IPS-18c (cell line): ENCODE measurements at regions not wholly inside any gene's neighbourhood (a gene's known extent, or its start where the extent isn't known, plus 50 kb on each side); places are given as distances from the start of the nearest gene placed in this dataset.

Experiments
- H3K4me3 ChIP-seq: 2 replicates; pipeline ENCODE4 v1.7.0; 2013; ENCODE audit warnings: low read depth, mild to moderate bottlenecking, low read length, moderate library complexity; ENCODE audit not compliant: insufficient read depth
- H3K9me3 ChIP-seq: one replicate; pipeline ENCODE4 v1.6.1; 2013; ENCODE audit warnings: mild to moderate bottlenecking, low read length, moderate library complexity; ENCODE audit not compliant: control insufficient read depth, insufficient read depth

DNA sequence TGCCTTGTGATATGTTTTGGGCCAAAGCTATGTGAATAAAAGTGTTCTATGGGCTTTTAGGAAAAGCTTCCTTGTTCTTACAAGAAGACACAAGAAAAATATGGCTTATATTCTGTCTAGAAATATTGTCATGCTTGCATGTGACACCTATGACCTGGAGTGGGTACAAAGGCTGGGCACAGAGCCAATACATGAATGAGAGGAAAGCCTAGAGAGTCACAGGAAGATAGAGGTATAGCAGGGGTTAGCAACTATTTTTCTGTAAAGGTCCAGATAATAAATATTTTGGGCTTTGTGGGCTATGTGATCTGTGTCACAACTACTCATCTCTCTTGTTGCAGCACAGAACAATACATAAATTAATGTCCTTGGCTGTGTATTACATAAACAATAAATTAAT, 196.6 kb upstream of the CD180 start:
- Histone ChIP-seq H3K9me3 (no peaks in the 10 kb centered on the region), H3K4me3 (no peak overlapping the region)

DNA sequence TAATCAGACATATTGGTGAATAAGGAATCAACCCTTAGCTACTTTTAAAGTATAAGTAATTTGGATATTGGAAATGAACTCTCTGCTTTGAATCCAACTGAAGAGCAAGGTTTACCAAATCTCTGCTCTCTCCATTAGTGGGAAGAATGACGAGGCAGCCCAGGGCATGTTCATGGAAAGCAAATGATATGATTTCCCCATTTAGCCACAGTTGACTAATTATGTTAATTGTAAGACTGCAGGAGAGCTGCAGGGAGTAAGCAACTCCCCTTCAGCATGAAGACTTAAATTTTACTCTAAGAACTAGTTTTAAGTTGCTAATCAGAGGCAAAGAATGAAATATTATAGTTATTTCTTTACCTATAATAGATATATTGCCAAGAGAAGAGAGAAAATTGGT, 194.3 kb upstream of the CD180 start:
- Histone ChIP-seq H3K9me3 (no peaks in the 10 kb centered on the region), H3K4me3 (no peak overlapping the region)

DNA sequence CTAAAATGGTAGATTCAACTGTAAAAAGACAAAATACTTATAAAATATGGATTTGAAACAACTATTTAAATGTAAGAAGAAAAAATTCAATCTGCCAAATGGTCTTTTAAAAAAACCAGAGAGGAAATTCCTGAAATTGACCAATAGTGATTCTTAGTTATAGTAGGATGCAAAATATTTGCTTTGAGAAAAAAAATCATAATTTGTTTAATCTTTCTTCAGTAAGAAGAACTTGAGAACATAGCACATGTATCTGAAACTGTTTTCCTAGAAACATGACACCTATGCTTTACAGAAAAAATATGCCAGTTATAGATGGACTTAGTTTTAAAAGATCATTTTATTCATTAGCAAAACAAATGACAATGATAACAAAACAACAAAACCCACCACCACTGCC, 186.9 kb upstream of the CD180 start:
- Histone ChIP-seq H3K9me3 (no peaks in the 10 kb centered on the region), H3K4me3 (no peak overlapping the region)

DNA sequence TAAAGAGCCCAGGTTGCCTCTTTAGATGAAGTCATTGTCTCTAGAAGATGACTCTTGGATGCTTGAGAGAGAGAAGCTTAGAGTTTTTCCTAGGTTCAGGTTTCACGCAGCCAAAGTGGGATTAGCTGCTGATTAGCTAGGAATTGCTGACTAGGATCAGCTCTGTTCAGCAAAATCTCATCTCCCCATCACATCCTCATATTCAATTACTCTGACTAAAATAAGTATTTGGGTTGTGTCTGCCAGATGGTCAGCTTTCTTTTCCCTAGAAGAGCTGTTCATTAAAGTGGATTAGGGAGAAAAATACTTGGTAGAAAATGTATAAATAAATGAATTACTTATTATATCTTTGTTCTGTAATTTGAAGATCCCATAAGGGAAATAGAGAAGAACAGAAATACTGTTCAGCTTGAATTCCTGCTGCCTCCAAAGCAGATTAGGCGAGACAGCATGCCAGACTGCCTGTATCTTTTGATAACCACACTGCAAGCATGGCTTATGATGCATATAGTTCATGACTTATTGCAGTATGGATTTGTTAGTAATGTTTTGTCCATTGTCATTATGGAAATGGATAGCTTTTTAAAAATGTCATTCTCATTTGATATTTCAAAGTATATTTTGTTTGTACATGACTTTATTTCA, 184.8 kb upstream of the CD180 start:
- H3K4me3 ChIP-seq: no peak overlapping the region
- H3K9me3 ChIP-seq: no peaks in the 10 kb centered on the region

DNA sequence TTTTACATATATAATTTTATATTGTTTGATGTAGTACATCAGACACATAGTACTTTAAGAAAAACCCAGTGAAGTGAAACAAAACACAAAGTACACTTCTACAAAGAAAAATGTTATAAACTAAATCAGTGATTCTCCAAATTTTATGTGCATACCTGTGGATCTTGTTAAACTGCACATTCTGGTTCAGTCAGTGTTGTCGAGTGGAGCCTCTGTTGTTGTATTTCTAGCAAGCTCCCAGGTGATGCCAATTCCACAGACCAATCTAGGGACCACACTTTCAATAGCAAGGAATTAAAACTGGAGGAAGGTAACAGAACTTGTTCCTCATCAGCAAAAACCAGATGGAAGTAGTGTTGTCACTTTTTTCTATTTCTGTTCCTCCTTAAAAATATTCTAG, 183.8 kb upstream of the CD180 start:
- H3K4me3 ChIP-seq: no peak overlapping the region
- H3K9me3 ChIP-seq: no peaks in the 10 kb centered on the region

DNA sequence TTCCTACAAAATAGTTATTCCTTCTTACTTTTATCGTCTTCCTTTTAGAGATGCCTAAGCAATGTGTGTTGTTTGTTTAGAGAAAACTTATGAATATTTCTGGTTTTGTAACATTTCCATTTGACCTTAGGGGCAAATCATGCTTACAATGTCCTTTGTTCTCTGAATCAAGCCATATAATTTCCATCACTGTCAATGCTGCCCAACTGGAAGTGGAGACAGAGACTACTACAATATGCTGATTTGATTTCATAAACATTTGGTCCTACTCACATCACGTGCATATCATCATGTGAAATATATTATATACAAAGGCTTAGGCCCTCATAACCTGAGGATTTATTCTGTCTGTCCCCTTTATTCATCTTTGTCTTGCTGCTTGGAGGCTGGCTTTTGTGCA, 183.2 kb upstream of the CD180 start:
- Histone ChIP-seq H3K4me3 (no peak overlapping the region), H3K9me3 (no peaks in the 10 kb centered on the region)

DNA sequence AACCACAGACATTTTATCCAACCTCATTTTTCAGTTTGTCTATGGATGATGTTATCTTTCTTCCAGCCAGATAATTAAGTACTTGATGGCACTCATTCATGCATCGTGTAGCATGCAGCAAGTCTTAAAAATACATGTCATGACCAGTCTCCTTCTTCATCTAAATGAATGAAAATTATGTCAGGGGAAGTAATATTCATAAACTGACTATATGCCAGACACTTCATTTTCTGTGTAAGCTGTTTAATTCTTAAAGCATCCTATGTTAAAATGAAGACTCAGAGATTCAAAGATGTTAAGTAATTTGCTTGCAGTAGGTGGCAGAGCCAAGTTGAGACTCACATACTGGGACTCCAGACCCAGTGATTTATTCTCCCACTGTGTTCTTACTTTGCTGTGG, 181.7 kb upstream of the CD180 start:
- no peaks in the 10 kb centered on the region for H3K9me3 ChIP-seq
- no peak overlapping the region for H3K4me3 ChIP-seq

DNA sequence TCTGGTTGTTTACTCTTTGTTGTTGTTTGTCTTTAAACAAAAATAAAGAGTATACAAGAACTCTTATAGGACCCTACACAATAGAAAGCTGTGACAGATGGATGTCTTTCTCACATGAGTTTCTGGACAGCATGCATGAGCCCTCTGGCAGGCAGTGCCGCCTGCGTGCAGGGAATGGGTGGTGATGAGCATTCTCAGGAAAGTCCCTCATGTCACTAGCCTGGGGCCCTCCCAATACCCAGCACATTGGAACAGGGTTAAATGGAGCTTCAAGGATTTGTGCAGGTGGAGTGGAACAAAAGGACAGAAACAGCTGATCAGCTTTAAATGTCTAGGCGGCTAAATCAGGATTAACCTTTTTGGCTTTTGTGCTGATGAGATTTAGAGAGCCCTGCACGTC, 181.0 kb upstream of the CD180 start:
- Histone ChIP-seq H3K4me3 (no peak overlapping the region), H3K9me3 (no peaks in the 10 kb centered on the region)

DNA sequence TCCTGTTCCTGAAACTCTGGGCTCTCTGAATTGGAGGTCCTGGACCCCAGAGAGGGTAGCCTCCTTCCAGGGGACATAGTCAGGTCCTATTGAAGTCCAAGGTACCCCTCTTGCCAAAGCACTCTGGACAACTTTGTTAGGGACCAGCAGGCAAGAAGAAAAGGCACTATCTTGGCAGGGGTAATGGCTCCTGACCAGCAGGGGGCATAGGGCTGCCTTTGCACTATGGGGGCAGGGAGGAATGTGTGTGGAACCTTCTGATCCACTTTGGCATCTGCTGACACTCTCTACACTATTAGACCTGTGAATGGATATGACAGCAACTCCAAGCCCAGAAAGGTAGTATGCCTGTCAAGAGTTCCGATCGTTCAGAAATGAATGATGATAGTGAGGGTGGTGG, 179.0 kb upstream of the CD180 start:
- H3K9me3 ChIP-seq: no peaks in the 10 kb centered on the region

DNA sequence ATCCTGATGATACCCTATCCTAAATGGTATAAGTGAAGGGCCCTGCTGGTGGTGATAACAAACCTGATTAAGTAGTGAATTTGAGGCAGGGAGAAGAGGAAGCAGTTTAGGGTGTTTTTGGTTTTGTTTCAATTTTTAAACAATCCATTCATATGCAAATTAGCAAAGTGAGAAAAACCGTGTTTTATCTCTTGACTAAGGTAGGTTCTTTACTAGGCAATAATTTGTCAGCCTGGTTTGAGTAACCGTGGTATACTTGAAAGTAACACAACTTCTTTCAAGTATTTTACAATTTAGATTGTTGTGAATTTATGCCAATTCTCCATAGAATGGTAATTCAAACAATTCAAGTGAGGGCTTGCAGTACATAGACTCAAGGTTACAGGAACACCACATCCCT, 177.8 kb upstream of the CD180 start:
- no peaks in the 10 kb centered on the region for H3K9me3 ChIP-seq
- H3K4me3 ChIP-seq: no peak overlapping the region

More for the DNA sequence above, 179.0 kb upstream of the CD180 start:
- no peak overlapping the region for H3K4me3 ChIP-seq

DNA sequence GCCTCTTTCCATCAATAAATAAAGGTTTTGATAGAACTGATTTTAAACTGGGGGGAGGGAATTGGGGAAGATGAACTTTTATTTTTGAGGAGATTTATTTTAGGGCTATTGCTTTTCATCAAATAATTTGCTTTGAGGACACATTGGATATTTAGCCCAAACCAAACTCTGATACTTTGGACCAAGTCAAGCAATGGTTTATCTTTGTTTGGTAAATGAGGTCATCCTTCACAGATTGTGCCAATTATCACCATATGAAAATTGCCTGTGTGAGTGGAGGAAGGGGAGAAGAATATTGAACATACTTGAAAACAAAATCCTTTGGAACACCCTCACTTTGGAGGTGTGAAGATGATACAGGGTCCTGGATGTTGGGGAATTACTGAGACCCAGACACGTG, 176.9 kb upstream of the CD180 start:
- H3K4me3 ChIP-seq: no peak overlapping the region
- no peaks in the 10 kb centered on the region for H3K9me3 ChIP-seq

DNA sequence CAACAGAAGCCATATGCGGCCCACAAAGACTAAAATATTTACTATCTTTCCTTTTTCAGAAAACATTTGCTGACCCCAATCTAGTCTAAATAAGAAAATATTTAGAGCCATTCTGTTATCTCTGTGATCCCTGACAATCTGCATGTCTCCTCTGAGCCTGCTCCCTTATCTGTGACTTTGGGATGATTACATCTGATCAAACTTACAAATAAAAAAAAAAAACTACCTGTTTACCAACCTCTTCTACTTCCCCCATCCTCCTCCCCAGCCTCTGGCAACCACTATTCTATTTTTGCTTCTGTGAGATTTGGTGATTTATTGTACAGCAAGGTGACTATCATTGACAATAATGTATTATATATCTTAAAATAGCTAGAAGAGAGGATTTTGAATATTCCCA, 176.3 kb upstream of the CD180 start:
- Histone ChIP-seq H3K9me3 (no peaks in the 10 kb centered on the region), H3K4me3 (no peak overlapping the region)

DNA sequence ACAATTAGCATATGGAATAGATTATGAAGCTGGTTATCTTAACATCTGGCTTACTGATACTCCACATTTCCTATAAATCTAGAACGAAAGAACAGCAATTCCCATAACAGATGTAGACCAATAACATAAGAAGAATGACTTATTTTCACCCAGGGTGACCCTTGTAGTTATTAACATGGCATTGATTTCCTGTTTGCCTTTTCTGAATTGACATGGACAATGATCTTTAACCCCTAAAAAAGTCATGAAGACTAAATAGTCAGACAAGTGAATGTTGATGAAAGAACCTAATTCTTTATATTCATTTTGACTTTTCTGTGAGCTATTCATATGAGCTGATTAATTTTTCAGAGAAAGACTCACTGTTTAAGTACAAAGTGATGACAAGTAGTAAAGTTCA, 175.3 kb upstream of the CD180 start:
- no peaks in the 10 kb centered on the region for H3K9me3 ChIP-seq
- no peak overlapping the region for H3K4me3 ChIP-seq

DNA sequence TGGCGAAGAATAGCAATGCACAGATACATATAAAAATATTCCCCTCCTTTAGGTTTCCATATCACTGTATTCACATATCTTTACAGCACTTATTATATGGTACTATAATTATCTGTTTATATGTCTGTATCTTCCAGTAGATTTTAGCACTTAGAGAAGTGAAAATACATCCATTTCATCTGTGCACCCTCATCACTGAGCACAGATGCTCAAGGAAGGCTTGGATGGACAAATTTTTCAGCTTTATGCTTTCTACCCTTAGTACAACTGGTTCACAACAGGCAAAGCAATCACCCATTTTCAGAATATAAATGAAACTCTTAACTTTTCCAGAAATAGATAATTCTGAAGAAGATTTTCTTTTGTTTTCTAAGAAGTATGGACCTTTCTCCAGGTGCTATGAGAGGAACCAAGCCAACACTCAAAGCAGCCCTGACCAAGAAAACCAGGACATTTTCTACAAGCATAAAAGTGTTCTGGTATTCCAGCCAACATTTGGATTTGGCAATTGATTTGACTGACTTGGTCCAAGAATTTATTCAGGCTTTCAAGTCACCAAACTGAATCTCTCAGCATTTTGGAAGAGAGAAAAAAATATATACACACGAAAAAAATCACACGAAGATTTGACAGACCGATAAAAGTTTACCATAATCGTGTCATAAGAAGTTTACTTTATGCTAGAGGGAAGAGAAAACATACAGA, 170.2 kb upstream of the CD180 start:
- Histone ChIP-seq H3K4me3 (no peak overlapping the region), H3K9me3 (no peaks in the 10 kb centered on the region)

DNA sequence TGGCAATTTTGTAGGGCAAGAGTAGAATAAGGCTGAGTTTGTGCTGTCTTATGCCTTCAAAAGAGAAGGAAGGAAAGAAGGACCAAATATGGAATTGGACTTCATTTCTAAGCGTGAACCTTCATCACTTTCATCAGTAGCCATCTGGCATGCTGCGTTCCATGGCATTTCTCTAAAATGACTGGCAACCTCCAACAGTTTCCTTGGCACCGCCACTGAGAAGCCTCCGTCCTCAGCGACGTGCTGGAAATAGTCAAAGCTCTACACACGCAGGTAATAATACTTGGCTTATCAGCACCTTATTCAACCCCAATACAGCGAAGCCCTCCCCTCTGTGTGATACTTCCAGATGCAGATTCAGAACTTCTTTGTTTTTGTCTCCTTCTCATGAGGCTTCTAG, 169.7 kb upstream of the CD180 start:
- no peak overlapping the region for H3K4me3 ChIP-seq
- H3K9me3 ChIP-seq: no peaks in the 10 kb centered on the region

DNA sequence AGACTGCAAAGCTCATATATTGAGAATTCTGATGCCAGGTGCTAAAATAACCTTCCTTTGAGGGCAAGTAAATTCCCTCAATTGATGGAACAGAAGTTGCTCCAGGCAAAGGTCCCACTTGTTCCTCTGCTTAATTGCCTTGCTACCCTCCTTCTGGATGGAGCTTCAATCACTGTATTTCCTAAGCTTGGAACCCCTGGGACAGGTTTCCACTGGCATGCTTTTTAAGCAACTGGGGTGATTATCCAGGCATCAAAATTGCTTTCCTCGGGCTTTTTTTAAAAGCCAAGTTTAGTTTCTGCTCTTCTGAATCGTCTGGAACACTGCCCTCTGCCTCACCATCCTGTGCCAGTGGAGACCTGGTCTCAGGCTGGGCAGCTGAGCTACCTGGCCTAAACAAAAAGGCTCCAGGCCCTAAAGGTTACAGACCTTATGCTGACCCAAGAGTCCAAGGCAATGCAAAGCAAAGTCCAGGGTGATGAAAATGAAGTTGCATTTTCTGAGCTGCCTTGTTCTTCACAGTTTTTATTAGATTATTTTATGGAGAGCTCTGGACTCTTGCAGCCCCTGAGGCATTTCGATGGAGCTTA, 167.9 kb upstream of the CD180 start:
- H3K9me3 ChIP-seq: no peaks in the 10 kb centered on the region
- no peak overlapping the region for H3K4me3 ChIP-seq

DNA sequence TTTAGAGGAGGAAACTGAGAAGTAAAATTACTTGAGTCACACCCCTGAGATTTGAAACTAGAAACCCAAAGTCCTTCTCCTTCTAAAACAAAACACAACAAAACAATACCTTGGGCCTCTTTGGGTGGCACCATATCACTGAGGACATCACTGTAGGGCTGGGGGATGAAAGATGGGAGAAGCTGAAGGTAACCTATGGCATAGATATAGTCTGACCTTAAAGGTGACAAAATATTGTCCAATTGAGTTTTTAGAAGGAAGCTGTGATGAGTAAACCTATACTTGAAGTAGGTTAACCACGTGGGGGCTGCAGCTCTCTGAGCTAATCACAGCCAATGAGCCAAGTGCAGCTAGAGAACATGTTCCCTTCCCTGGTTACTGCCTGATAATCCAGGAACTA, 167.4 kb upstream of the CD180 start:
- no peak overlapping the region for H3K4me3 ChIP-seq
- H3K9me3 ChIP-seq: no peaks in the 10 kb centered on the region

DNA sequence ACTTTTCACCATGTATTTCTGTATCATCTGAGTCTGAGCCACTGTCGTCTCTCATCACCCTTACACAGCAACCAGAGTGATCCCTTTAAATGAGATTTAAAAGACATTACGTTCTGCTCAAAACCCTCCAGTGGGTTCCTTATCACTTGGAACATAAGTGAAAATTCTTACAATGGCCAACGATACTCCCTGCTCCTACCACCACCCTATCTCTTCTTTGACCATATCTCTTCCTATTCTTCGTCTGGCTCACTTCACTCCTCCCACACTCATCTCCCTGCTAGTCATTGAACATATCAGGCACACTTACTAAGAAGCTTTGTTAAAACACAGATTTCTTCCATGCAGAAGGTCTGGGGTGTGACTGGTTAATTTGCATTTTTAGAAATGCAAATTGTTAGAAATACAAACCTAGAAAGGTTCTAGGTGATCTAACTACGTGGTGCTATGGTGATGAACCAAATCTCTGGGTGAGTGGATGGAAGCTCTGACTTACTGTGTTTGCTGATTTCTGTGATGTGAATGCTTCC, 166.6 kb upstream of the CD180 start:
- Histone ChIP-seq H3K9me3 (no peaks in the 10 kb centered on the region), H3K4me3 (no peak overlapping the region)
